NCI-H748 (cell line): ENCODE measurements at regions not wholly inside any gene's neighbourhood (a gene's known extent, or its start where the extent isn't known, plus 50 kb on each side); places are given as distances from the start of the nearest gene placed in this dataset.
"Not testable (repeated sequence)": the region's sequence is repeated elsewhere in the genome, so short reads cannot be mapped to it uniquely, and the experiment has no call there.

Experiments
- DNase-seq: peaks from one replicate; lab custom pipeline; 2025; ENCODE audit not compliant: unreplicated experiment; lab: John Stamatoyannopoulos, UW

DNA sequence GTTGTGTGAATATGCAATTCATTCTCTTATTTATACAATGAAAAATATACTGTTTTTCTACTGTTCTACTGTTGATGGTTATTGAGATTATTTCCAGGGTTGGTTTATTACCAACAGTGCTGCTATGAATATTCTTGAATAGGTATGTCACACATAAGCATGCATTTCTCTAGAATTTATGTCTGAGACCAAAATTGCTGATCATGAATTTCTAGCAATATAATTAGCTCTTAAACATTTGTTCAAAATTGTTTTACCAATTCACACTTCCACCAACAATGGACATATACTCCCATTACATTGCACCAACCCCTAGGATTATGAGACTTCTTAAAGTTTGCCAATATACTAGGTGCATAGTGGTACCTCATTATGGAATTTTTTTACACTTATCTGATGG, 164.1 kb upstream of the KCNQ5 start:
- DNase-seq, result no peak

DNA sequence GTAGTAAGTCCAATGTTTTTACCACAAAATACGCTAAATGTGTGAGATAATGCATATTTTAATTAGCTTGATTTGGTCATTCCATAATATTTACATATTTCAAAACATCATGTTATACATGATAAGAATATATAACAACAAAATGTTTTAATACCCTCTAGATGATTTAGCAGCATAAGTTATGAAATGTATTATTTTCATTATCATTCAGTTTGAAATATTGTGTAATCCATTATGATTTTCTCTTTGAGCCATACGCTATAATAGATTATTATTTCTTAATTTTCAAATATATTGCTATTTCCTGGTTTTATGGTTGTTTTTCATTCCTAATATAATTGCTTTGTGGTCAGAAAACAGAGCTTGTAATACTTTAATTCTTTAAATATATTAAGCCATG, 163.3 kb upstream of the KCNQ5 start:
- no peak for DNase-seq

DNA sequence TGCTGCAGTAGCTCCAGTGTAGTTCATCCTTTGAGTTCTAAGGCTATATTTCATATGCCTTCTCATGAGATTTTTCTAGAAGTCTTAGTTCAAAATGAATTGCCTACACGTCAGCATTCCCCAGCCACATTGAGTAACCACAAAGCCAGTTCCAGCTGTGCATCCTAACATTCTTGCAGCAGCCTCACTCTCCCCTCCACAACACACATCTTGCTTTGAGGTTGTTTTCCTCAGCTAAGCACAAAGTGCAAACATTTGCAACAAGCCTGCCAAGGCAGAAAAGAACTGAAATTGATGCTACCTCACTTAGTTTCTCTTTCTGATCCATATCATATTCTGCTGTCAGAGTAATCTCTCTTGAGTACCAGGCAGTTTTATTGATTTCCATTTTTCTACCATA, 160.7 kb upstream of the KCNQ5 start:
- DNase-seq, result no peak

DNA sequence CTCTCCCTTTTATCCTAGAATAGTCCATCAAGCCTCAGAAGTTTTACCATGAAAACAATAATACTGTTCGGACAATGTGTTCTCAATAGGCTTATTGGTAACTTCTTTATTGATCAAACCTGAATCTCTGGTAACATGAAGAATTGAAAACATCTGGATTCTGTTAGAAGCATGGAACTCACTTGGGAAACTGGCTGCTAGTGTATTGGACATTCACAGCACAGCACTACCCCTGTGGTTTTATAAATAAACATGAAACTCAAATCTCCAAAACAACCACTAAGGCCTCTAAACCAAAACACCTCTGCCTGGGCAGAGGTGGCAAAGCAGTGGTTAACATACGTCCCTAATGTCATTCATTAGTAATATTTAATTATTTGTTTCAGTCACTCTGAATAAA, 157.6 kb upstream of the KCNQ5 start:
- DNase-seq, result no peak

DNA sequence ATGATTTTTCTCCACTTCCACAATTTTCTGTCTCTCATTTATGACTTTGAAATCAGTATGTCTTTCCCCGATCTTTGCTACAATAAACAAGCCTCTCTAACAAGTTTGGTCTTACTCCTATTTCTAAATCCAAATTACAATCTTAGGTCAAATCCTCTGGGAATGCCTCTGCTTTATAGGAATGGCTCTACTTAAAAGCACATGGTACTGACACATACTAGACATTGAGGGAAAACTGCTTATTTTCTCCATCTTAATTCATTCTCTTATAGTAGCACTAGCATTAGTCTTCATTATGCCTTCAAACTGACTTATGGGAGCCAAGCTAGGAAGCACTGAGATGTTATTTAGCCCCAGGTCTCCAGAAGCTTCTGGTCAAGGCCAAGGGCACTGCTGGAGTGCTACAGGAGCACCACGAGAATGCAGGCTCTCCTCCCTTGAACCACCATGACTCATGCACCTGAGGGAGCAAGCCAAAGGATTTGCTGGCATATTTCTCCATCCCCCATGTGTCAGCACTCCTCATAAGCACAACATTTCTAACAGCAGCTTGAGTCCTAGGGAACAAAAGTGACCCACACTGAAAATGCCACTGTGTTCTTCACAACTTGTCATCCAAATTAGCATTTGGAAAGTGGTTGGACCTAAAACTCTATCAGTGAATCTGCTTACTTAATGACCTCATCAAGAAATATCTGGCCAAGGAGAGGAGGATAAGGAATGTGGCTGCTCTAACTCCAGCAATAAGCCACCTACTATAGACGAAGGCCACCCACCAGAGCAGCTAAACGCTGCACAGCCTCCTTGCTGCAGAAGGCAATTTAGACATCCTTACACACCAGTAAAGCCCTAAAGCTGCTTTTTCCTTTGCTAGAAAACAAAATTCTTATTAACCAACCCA, 156.8 kb upstream of the KCNQ5 start:
- no peak for DNase-seq

DNA sequence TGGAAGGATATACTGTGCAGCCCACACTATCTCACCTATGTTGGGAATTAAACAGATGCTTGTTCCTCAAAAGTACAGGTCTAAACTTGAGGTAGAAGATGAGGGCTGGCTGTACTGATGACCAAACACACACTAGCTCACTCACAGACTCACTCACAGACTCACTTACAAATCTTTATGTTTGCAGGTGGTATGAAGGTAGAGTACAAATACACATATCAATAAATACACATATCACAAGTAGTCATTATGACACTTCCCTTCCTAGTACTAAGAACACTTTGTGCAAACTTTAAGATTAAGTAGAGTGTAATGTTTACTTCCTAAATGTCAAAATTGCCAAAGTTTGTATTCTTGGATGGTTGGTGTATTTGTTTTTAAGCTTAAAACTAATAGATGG, 155.4 kb upstream of the KCNQ5 start:
- no peak for DNase-seq

DNA sequence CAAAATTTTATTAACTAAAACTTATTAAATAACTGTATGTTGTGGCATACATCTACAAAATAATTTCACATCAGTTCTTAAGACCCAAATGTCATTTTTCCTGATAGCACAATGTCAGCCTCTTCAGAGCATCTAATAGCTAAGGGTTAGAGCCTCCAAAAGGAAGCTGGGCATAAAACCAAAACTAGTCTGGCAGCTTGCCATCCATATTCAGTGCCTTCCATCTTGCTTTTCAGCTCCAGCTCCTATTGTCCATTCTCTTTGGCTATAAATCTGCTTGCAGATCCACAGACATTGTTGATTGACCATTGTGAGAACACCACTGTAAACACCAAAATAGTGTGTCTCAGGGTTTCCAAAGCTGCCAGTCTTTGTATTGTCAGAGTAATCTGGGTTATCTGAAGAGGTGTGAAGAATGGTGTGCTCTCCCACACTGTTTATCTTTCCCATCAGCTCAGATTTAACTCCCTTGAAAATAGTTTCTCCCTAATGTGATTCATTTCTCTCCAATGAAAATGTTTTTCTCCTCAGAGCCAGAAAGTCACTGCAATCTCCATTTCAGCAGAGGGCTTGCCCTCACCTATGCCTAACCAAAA, 154.8 kb upstream of the KCNQ5 start:
- DNase-seq, result peak; percentile 94

DNA sequence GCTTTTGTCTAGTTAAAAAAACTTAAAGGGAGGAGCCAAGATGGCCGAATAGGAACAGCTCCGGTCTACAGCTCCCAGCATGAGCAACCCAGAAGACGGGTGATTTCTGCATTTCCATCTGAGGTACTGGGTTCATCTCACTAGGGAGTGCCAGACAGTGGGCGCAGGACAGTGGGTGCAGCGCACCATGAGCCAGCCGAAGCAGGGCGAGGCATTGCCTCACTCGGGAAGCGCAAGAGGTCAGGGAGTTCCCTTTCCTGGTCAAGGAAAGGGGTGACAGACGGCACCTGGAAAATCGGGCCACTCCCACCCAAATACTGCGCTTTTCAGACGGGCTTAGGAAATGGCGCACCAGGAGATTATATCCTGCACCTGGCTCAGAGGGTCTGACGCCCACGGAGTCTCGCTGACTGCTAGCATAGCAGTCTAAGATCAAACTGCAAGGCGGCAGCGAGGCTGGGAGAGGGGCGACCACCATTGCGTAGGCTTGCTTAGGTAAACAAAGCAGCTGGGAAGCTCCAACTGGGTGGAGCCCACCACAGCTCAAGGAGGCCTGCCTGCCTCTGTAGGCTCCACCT, 152.4 kb upstream of the KCNQ5 start:
- DNase-seq, result not testable (repeated sequence)

DNA sequence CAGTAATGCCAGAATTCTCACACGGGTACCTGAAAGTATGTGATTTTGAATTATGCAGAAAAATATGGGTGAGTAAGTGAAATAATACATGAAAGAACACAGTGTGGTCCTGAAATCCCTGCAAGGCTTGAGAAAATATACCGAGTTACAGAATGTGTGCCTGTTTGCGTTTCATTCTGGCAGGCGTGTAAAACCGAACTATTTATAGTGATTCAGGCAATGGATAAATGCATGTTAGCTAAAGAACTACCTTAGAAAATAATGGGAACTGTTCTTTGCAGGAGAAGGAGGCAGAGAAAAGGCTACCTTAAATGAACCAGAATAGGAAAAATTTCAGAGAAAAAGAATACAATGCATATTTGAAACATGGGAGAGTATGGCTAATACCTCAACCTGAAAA, 145.8 kb upstream of the KCNQ5 start:
- no peak for DNase-seq

DNA sequence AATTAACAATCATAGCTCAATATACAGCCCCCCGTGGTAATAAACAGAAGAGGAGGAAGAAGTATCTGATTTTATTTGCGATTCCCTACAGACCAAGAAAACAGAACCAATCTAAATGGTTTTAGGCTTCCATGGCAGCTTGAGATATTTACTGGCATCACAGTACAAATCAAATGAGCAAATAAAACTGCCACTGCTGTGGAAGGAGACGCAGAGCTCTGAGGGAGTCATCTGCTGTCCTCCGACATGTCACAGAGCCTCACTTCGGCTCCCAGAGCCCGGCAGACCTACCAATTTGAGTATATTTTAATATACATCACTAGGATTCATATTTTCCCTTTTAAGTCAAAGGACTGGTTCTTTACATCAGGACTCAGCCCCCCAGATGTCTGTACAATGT, 145.2 kb upstream of the KCNQ5 start:
- no peak for DNase-seq

DNA sequence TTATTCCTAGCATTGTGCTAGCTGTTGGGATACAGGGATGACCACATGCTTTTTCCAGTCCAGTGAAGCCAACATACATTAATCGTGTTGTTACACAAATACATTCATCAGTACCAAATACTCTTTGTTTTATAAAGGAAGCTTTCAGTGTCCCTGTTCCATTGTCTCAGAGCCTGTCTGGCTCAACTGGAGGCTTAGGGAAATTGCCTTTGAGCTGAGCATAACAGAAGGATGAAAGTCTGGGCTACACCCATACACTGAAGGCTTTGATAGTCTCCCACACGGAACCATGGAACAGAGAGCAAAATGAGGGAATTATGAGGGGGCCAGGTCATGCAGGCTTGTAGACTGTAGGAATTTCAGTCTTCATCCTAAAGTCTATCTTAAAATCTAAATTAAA, 126.4 kb upstream of the KCNQ5 start:
- DNase-seq, result no peak

DNA sequence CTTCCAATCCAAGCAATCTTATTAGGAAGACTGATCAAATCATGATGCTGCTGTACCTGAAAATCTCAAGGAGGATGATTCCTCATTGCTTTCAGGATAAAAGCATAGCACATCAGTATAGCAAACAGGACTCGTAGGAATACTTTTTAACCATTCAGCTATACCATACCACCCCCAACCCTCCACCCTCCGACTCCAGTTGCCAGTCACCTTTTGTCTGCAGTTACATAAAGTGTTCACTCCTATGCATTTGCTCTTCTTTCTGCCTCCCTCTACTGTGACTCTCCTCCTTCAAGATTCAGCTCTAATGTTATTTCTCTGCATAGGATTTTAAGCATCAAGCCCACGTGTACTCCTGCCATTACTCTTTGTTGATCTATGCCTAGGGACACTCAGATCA, 124.7 kb upstream of the KCNQ5 start:
- no peak for DNase-seq

DNA sequence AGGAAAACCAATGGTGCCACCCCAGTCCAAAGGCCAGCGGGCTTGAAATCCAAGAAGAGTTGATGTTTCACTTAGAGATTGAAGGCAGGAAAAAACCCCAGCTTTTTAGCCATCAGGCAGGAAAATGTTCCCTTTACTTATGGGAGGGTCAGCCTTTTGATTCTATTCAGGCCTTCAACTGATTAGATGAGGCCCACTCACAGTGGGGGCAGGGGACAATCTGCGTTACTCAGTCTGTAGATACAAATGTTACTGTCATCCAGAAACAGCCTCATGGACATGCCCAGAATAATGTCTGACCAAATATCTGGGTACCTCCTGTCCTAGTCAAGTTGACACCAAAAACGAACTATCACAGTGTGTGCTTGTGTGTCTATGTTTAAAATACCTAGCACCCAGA, 121.2 kb upstream of the KCNQ5 start:
- no peak for DNase-seq

DNA sequence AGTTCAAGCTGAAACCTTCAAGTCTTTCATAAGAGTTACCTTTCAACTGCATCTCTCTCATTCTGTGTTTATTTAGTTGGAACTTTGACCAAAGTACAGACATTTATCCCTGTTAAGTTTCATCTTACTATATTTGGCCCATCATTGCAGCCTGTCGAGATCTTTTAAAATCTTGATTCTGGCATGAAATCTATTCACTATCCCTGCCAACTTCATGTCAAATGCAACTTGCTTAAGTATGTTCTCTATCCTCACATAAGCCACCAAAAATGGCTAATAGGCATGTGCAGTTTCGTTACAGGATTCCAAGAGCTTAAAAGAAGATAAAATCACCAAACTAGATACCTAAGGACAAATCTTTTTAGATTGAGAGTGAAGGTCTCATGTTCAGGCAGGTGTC, 117.5 kb upstream of the KCNQ5 start:
- no peak for DNase-seq

DNA sequence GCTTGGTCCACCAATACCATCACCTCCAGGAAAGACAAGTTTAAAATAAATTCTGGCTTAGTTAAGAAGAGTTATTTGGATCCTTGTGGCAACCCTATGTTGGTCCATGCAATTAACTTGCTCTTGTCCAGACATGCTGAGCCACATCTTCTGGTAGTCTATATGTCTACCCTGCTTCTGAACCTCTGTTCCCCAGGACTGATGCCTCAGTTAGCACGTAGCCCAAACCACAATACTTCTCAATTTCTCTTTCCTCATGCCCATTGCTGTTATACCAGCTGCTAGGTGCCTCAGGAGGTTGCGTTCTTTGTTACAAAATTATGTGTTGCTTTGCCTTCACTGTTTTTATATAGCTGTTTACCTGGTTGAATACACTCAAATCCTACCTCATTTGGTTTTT, 116.4 kb upstream of the KCNQ5 start:
- no peak for DNase-seq

DNA sequence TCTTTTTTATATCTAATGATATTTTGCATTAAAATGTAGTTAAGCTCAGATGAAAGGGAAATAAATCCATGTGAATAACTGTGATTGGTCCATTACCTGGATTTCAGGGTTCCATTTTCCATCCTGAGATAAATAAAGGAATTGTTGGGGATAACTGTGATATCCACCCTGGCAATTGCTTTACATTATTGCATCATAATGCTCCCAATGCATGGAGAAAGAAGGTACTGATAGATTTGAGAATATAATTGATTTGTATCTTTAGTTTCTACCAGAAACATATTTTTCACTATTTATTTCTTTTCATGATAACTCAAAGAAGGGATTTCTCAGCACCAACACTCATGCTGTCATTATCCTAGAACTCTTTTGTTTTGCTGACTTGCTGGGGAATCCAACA, 102.0 kb upstream of the KCNQ5 start:
- DNase-seq, result no peak

DNA sequence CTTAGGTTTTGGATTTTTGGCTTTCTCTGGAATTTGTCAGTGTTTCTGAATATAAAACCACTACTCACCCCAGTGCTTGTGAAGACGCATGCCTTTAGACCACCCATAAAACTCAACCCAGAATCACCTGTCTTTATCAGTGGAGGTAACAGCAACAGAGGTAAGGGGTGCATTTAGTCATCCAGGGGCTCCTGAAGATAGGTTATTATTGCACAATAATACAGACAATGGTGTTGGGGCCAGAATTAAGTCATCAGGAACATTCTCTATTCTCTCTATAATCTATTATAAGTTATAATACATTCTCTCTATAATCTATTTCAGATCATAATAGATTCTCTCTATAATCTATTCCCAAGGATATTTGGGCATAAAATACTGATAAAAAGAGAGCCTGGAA, 100.2 kb upstream of the KCNQ5 start:
- DNase-seq, result no peak

DNA sequence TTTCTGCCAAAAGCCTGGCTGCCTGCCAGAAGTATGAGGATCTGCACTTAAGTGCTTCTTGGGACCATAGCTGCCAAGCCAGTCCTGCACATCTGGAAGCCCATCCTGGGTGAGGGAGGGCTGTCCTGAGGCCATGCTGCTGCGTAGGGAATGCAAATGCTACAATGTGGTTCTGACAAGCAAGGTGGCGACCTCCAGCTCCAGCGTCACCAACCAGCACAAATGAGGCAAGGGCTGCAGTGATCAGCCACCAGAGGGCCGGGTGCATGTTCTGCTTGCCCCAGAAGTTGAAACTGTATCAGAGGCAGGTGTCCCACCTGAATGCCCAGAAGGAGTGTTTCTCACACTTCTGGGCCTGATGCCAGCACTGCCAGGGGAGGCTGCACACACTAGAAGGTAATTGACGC, 99.1 kb upstream of the KCNQ5 start:
- DNase-seq, result peak; percentile 66

DNA sequence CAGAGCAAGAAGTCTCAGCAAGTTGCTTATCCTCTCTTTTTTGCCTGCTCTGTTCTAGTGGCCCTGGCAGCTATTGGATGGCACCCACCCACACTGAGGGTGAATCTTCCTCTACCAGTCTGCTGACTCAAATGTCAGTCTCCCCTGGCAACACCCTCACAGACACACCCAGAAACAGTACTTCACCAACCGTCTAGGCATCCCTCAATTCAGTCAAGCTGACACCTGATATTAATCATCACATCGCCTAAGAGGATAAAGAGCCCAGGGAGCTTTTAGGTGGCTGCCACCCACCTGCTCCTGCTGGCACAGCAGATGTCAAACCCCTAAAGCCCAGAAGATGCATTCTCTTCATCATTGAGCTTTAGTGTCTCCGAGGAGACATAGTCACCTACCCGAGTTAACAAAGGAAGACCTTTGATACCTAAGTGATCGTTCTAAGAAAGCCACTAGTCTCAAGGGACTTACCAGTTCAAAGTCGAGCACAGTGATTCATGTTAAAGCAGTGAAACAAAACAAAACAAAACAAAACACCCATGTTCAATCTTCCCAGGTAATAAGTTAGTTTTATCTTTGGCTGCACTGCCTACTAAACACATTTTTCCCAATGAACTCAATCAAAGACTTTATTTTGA, 97.7 kb upstream of the KCNQ5 start:
- DNase-seq, result peak; percentile 93

DNA sequence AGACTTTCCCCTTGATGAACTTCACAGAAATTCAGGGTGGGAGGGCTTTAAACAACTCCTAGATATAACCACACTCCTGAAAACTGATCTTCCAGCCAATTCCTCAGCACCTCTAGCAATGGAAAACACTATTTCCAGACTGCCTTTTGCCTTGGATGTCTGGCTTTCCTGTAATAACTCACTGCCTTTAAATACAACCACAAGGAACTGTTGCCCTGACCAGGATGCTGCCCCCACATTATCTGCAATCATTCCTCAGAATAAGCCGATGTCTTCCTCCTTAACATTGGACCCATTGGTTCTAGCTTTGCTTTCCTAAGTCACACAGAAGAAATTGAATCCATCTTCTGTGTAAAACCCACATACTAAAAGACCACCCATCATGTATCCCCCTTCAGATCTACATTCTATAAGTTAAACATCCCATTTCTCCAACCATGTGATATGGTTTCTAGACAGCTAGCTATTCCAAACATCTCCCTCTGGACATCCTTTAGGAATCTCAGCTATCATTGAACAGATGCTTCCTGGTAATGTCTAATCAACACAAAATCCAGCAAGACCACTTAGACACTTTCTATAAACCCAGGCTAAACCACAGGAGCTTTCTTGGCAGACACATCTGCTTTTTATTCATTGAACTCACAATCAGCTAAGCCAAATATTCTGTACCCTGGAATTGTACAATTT, 95.9 kb upstream of the KCNQ5 start:
- DNase-seq, result no peak

DNA sequence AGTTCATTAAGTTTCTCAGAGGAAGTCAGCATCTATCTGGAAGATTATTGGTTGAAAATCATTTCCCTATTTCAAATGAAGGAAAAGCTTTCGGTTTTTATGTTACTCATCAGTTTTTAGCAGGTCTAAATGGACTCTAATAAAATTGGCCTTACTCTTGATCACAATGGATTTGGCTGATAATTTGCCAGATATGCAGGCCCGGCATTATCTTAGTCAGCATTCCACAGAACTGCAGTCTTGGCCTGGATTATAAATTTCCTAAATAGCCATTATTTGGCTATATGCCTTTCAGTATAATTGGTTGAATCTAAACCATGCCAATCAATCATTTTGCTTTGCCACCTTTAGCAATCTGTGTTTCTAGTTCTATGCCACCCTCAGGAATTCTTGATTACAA, 91.7 kb upstream of the KCNQ5 start:
- no peak for DNase-seq
